HCT116 (cell line): ENCODE measurements at regions not wholly inside any gene's neighbourhood (a gene's known extent, or its start where the extent isn't known, plus 50 kb on each side); places are given as distances from the start of the nearest gene placed in this dataset.

Experiments
- CEBPB ChIP-seq: IDR thresholded peaks from 2 replicates; pipeline ENCODE4 v1.6.1; 2012; ENCODE audit warnings: low read depth
- CTCF ChIP-seq, 3 experiments: fragments of 200-600 bp in 1 of 3; sonication (generic) in 1 of 3; IDR thresholded peaks in 2 of 3; conservative IDR thresholded peaks in 1 of 3; 2 replicates each; pipeline ENCODE4 v1.5.1; 2012 to 2017; ENCODE audit warnings: low read depth in 2 of 3, low read length in 2 of 3, antibody characterized with exemption in 1 of 3, borderline replicate concordance in 1 of 3, control low read depth in 1 of 3, mild to moderate bottlenecking in 1 of 3, mixed read lengths in 1 of 3, mixed run types in 1 of 3, moderate library complexity in 1 of 3; ENCODE audit not compliant: insufficient read depth in 1 of 3
- EGR1 ChIP-seq: IDR thresholded peaks from 2 replicates; pipeline ENCODE4 v1.6.1; 2012; ENCODE audit warnings: low read depth
- EZH2 ChIP-seq: fragments of 200-600 bp; sonication (generic); IDR thresholded peaks from 2 replicates; pipeline ENCODE4 v1.6.1; 2017; ENCODE audit warnings: antibody characterized with exemption, mixed run types
- EZH2phosphoT487 ChIP-seq: fragments of 200-600 bp; IDR thresholded peaks from 2 replicates; pipeline ENCODE4 v1.6.1; 2018; ENCODE audit warnings: antibody characterized with exemption, borderline replicate concordance
- POLR2A ChIP-seq: IDR thresholded peaks from 2 replicates; pipeline ENCODE4 v1.7.0; 2011; ENCODE audit warnings: borderline replicate concordance; ENCODE audit not compliant: insufficient read depth, insufficient read length; ENCODE audit errors: extremely low read depth
- SIN3A ChIP-seq: IDR thresholded peaks from 2 replicates; pipeline ENCODE4 v1.6.1; 2012; ENCODE audit warnings: low read depth
- TCF7L2 ChIP-seq: IDR thresholded peaks from 2 replicates; pipeline ENCODE4 v1.7.0; 2011; ENCODE audit warnings: borderline replicate concordance, inconsistent platforms; ENCODE audit not compliant: insufficient read depth, insufficient read length; ENCODE audit errors: extremely low read depth
- YY1 ChIP-seq: IDR thresholded peaks from 2 replicates; pipeline ENCODE4 v1.6.1; 2011; ENCODE audit warnings: low read length, low read depth, moderate library complexity, mild to moderate bottlenecking; ENCODE audit not compliant: insufficient replicate concordance; ENCODE audit errors: extremely low read depth
- ZNF274 ChIP-seq: fragments of 200-500 bp; sonication (Bioruptor generic); IDR thresholded peaks from 2 replicates; pipeline ENCODE4 v1.6.1; 2014; ENCODE audit warnings: mild to moderate bottlenecking, low read depth, low read length, inconsistent platforms

- TF ChIP-seq CTCF (IDR thresholded peaks at IDR 0.05 in 2 of 3, conservative IDR thresholded peaks at IDR 0.05 in 1 of 3; ENCODE audit: borderline replicate concordance in 1 of 3, insufficient read depth in 1 of 3, low read depth in 2 of 3, low read length in 2 of 3) = no peak
- no peak for TF ChIP-seq EGR1
- TF ChIP-seq POLR2A = no peak
- no peak for TF ChIP-seq ZNF274
- no peak for TF ChIP-seq EZH2
- no peak for TF ChIP-seq SIN3A
- TF ChIP-seq CEBPB = no peak
- TF ChIP-seq YY1 = no peak
- TF ChIP-seq TCF7L2 = no peak
- TF ChIP-seq EZH2phosphoT487 = no peak
These were observed 70.9 kb upstream of the ERBB4 start for GRCh38 chr2:212609479-212609878.
